ENCODE measurements at regions not wholly inside any gene's neighbourhood (a gene's known extent, or its start where the extent isn't known, plus 50 kb on each side); places are given as distances from the start of the nearest gene placed in this dataset.

GRCh38 chr13:59543418-59543817 lies 620.3 kb downstream of the DIAPH3 start:
- ATAC-seq: no peak
- Mint-ChIP-seq H3K27ac (no peak overlapping the region), H3K9me3 (no peaks in the 10 kb centered on the region), H3K27me3 (ENCODE audit: insufficient read depth, low read depth, poor library complexity) (peaks cover 4% of the 10 kb centered on the region), H3K4me3 (no peak overlapping the region), H3K4me1 (peaks cover 21% of the 10 kb centered on the region), H3K36me3 (ENCODE audit: low read depth) (peaks cover 4% of the 10 kb centered on the region; the same call in 1 of the 3 replicates)
- H3K79me2 ChIP-seq (replicated peaks; ENCODE audit: insufficient read depth): no peaks in the 10 kb centered on the region
- no peak overlapping the region for H2AFZ ChIP-seq
- H3K36me3 ChIP-seq (ENCODE audit: insufficient read depth): no peaks in the 10 kb centered on the region
- peaks cover 20% of the 10 kb centered on the region for H3K4me1 ChIP-seq (ENCODE audit: insufficient read depth)
- no peaks in the 10 kb centered on the region for H4K20me1 ChIP-seq (replicated peaks; ENCODE audit: insufficient read depth)
- no peak overlapping the region for H3K4me2 ChIP-seq
- no peak overlapping the region for H3K4me3 ChIP-seq
- no peak for DNase-seq (ENCODE audit: low spot score)
- TF ChIP-seq EZH2 (IDR thresholded peaks at IDR 0.05; ENCODE audit: low read depth, unreplicated experiment) (no peak), ZNF114 (CRISPR knock-in tag; IDR thresholded peaks at IDR 0.05) (no peak), EZH2phosphoT487 (IDR thresholded peaks at IDR 0.05; ENCODE audit: unreplicated experiment) (no peak), JUNB (IDR thresholded peaks at IDR 0.05; ENCODE audit: unreplicated experiment) (no peak), REST (IDR thresholded peaks at IDR 0.05; ENCODE audit: unreplicated experiment) (no peak), ZNF331 (CRISPR knock-in tag; IDR thresholded peaks at IDR 0.05; ENCODE audit: low read depth) (no peak), STAT1 (IDR thresholded peaks at IDR 0.05; ENCODE audit: unreplicated experiment) (no peak), POLR2AphosphoS5 (IDR thresholded peaks at IDR 0.05; ENCODE audit: low read depth) (no peak), NANOG (IDR thresholded peaks at IDR 0.05; ENCODE audit: borderline replicate concordance) (no peak), CTCF (conservative IDR thresholded peaks at IDR 0.05; ENCODE audit: low read depth in 2 of 2) (no peak), ETS1 (IDR thresholded peaks at IDR 0.05) (no peak), ZNF462 (CRISPR knock-in tag; IDR thresholded peaks at IDR 0.05) (no peak), CREB1 (CRISPR knock-in tag; IDR thresholded peaks at IDR 0.05; ENCODE audit: low read depth) (no peak)
- H3K27me3 ChIP-seq (ENCODE audit: insufficient read depth): no peaks in the 10 kb centered on the region
- H3F3A ChIP-seq (replicated peaks; ENCODE audit: low read depth): no peaks in the 10 kb centered on the region
- no peaks in the 10 kb centered on the region for H3K9me2 ChIP-seq (ENCODE audit: insufficient read depth)
- H3K27ac ChIP-seq (ENCODE audit: low read depth): no peak overlapping the region

Measured in GM23338 (cell line).